Fibroblast of skin of right biceps (primary cell): ENCODE measurements at regions not wholly inside any gene's neighbourhood (a gene's known extent, or its start where the extent isn't known, plus 50 kb on each side); places are given as distances from the start of the nearest gene placed in this dataset.

Experiments
- DNase-seq: peaks from one replicate; pipeline ENCODE4 v3.0.0-alpha.2; 2013

DNA sequence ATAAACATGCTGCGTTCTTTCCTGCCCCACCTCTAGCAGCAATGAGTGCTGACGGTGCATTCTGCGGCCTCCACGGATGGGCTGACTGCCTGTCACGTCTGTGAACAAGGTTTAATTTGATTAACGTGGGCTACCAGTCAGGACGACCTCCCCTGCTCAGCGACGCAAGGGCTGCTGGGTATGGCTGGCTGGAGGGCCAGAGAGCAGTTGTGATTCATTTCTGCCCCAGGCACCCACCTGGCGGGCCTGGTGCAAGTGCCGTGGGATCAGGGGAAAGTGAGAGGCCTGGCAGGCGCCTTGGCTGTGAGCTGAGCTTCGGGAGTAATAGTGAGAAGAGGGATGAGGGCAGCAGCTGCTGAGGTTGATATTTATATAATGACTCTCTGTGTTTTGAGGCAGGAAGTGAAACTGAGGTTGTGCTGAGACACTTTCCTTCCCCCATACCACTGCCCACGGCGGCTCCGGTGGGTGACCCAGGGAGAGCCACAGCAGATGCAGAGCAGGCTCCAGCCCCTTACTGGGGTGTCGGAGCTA, 190.4 kb upstream of the BCL6 start:
- no peak for DNase-seq

DNA sequence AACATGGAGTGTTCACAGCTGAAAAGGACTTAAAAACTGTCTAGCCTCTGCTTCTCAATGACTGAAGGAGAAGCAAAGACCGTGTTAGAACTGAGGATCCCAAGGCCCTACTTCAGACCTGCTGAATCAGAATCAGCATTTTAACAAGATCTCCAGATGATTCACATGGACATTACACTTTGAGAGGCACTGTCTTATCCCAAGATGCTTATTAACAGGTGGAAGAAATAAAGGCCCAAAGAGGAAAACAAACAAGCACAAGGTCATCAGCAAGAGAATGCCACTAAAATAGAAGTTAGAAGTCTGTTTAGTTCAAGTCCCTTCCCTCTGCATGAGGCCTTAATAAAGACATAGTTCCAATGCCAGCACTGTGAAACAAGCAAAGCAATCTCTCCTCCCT, 191.4 kb upstream of the BCL6 start:
- DNase-seq = no peak

DNA sequence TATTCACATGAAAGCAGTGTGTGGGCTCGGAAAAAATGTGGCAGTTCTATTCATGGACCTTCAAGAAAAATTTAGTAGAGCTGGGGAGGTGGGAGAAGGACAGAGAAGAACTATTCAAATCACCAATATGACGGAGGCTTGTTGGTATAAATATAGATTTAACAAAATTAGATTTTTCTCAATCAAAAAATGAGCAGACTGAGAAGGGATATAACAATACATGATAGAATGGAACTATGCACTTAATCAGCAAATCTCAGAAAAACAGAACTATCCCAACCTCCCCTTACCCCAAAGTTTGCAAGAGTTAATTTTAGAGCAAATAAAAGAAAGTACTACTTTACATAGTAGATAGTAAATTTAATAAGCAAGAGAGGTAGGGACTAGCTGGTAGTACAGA, 194.6 kb upstream of the BCL6 start:
- no peak for DNase-seq

DNA sequence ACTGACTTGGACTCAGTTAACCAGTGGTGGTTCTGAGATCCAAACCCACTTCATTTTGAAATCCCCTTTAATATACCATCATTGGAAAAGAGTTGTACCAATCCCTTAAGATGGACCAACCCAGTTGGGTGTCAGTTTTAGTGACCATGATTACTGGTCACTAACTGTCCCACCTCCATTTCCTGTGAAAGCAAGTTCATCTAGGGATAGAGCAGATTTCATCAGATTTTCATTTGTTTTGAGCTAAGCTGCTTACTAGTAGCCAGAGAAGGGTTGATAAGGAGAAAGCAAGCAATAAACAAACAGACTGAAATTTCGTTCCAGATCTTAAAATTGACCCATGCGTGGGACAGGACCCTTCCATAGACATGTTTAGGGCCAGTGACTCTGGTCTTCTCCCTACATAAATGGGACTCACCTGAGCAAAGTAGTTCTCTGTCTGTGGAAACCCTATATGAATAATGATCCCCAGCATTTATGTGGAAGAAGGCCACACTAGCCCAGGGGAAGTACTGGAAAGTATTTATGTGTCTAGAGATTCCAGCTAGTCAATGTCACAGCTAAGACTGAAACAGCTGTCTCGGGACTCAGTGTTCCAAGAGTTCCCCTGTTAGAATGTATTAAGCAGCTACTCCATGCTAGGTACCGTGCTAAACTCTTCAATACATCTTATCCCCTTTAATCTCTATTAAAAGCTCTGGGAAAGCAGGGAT, 196.0 kb upstream of the BCL6 start:
- DNase-seq = no peak

DNA sequence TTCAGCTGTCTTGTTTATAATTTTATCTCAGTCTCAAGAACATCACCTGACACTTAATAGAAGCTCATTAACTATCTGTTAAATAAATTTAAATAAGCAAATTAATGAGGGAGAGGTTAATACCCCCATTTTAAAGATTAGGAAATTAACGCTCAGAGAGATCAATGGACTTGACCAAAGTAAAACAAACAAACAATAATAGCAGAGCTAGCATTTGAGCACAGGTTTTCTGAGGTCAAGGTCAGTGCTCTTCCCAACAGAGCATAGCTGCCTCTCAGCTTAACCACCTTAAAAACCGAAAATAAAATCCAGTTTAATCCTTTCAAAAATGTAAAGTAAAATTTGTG, 196.6 kb upstream of the BCL6 start:
- no peak for DNase-seq

DNA sequence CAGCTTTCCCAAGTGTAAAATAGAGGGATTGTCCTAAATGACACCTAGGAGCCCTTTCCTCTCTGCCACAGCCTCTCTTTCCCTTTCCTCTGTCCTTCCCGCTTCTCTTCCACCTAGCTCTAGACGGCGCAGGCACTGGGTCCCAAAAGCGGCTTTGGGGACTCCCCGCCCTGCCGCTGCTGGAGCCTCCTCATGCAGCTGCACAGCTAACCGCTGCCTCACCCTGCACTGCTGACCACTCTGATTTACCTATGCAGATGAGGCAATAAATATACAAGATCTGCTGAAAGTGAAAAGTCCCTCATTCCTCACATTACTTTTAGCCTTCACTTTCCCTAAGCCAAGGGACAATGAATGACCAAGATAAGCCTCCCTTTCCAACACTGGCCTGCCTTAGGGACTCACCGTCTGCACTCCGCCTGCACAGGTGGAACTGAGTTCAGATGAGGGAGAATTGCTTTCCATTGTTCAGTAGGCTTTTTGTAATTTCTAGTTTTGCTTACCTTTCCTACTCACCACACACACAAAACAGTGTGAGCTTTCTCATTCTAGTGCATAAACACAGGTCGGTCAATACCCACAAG, 197.5 kb upstream of the BCL6 start:
- no peak for DNase-seq

DNA sequence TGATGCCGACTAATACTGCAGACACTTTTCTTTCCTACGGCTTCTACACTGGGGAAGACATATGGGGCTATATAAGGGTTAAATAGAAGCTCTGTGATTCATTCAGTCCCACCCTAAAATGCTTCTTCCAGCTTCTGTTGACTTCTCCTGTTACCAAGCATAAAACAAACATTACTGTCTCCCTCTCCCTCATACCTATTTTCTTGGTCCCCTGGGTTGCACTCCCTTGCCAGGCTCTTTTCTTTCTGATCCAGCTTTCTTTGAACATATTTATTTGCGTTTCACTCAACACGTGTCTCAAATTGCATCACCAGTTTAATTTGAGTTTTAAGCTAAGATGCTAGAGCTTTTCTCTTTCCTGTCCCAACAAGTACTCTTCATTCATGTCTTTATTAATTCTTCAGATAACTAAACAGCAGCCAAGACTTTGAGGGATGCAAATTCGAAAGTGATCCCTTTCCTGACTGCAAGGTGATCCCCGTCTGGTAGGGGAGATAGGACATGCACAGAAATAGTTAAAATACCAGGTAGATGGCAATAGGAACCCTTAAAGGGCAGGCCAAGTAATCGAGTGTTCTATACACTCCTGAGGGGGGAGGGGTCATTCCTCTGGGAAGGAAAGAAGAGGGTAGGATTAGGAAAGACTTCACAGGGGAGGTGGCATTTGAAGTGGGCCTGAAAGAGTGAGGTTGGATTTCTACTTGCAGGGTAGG, 198.6 kb upstream of the BCL6 start:
- peak; percentile 26 for DNase-seq

DNA sequence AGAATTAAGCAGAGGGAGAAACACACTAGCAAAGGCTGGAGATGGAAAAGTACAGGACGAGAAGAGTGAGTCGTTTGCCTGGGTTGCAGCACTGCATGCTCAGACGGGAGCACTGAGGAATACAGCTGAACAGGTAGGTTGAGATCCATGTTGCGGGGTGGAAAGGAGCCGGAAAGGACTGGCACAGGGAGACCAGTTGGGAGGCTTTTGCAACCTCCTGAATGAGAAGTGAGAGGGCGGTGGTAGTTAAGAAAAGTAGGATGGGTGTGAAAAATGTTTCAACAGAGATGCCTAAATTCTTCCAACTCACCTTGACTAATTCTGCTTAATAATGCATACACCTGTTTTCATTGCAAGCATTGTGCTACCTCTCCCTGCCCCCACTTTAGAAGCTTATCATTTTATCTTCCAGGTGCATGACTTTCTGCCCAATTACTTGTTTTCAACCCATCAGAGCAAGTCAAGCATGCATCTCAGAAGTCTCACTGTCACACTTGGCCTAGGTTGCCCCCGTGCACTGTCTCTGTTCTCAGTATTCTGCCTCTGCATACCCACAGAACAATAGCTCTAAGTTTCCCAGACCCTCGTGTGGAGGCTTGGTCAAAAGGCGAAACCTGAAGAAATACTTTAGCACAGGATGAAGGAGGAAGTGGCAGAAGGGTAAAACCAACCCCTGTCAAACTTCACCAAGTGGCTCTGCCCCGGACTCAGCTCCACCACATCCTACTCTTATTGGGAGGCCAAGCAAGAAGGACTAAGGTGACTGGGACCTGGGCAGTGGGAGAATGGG, 199.3 kb upstream of the BCL6 start:
- no peak for DNase-seq

DNA sequence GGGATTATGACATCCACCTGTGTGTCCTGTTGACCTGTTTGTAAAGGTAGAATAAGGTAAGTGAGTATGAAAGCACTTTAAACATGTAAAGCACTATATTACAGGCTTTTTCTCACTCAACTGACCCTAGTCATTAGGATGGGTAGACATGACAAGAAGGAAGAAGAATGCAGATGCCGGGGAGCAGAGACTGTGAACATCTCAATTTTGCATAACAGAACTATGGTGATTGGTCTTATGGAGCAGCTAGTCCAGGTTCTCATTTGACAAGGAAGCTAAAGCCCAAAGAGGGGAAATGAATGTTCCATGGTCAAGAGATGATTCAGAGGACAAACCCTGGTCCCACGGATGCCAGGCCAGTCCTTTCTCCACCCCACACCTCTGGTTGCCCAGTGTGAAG, 200.1 kb upstream of the BCL6 start:
- no peak for DNase-seq

DNA sequence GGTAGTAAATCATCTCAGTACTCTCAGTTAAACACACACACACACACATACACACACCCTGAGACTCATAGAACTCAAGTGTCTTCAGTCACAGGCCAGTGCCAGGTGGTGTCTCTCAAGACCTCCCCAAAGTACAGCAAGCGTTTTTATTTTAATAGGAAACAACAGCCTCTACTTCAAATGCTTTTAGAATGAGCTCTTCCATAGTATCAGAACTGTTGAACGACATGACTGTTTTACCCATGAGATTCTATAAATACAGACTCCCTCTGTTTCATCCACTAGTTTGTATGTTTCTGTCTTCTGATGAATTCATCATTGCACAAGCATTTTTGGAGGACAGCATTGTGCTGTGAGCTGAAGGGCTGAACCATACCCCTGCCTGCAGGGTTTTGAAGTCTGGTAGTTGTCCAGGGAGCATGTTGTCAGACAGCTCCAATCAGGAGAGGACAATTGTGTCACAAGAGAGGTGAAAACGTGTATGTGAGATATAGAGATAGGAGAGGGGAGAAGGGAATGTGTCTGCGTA, 201.0 kb upstream of the BCL6 start:
- peak; percentile 65 for DNase-seq

DNA sequence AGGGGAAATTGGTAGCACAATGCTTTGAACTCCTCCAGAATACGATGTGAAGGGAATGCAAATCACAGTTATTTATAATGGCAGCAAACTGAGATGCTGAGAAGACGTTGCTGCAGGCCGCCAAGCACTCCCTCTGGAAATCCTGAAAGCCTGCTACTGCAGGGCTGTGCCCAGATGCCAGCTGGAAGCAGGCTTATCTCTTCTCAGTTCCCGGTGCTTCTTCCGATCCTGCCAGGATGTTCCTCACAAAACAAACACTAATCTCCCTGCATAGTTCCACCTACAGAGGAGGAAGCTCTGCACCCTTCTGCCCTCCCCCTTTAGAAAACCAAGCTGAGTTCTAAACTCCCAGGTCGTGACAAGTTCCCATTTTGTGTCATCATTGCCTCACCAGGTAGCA, 201.7 kb upstream of the BCL6 start:
- no peak for DNase-seq

DNA sequence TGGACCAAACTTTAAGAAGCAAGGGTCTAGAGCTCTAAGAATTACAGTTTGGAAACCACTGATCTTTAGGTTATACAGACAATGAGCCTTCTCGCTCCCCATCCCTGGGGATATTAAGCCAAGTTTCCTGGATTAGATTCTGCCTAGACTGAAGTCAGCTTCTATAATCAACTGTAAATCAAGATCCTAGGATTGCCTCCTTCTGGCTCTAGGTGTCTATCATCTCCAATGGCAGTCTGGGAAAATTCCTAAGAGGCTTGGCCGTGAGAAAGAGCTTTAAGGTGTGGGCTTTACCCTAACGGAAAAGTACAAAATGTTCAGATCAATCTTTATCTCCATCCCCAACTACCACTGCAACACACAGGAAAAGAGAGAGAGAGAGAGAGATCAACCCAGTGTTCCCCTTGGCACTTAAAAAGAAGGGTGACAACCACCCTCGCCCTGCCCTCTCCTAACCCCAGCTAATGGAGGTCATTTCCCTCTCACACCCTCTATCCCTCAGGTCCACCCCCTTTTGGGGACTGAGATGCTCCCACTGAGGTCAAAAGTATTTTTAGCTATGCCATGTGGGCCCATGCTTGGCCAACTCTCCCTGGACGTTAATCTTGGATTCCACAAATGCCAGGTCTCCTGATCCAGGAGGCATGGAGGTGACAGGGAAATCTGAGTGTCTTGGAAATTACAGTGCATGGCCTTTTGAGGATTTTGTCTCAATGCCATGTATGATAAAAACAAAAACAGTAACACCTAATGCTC, 202.8 kb upstream of the BCL6 start:
- no peak for DNase-seq

DNA sequence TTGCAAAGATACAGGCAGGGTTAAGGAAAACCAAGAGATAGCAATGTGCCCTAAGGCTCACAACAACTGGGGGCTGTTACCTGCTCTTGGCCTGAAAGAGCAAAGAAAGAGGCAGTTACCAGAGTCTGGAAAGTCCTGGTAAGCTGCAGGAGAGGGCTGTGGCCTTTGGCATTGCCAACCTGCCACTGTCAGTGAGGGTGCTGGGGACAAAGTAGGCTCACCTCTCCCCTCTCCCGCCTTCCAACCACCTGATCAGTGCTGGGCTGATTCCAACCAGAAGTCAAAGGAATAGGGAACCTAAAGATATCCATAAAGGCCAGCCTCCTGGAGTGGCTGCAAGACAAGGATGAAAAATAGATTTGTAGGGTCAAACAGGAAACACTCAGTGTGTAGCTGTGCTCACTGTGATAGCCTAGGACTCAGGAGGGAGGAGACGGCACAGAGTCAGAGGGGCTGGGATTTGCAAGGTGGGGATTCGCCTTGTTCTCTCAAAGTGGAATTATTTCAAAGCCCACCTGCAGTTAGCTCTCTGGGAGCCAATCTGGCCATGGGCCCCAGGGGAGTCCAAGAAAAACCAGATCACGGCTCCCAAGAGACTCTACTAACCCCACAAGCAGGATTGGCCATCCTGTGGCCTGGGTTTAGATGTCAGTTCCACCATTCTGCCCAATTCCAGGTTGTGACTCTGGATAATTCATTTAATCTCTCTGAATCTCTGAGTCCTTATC, 204.0 kb upstream of the BCL6 start:
- DNase-seq = no peak

DNA sequence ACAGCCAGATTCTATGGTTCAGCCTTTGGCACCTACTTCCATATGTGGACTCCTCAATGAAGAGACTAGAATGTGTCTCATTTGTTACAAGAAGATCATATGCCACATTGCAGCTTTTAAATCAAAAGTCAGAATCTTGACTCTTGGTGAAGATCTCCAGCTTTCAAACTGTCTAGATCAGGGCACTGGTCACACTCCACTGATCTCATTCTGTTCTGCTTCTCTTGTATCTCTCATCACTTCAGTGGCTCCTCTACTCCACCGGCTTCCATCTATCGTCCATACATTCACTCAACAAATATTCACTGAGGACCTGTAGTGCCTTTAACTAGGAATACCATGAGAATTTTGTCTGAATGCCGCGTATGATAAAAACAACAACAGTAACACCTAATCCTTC, 203.3 kb upstream of the LPP start:
- no peak for DNase-seq

DNA sequence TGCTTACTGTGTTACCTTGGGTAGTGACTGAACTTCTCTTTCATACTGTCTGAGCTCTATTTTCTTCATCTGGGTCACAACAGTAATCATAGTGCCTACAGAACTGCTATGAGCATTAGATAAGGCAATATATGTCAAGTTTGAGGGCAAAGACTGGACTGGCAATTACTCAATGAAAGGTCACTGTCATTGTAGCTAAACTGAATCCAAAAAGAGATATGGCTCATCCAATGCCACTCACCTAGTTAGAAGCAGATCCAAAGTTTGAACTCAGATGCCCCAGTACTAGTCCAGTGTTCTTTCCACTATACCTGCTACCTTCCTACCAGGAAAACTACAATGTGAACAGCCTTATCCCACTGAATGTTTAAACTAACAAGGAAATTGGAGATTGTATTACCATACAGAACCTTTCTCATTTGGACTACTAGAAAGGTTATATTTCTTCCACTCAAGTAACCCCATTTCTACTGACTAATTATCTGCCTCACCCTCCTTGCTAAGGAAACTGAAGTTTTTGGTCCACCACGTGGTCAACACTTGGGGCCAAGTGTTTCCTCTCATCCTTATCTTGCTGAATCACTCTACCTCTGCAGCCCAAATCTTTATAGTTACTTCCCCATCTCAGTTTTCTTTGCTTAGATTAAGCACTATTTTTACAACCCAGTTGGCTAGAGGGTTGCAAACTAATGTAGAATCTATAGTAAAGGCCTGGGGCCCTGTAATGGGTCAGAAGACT, 202.3 kb upstream of the LPP start:
- no peak for DNase-seq

DNA sequence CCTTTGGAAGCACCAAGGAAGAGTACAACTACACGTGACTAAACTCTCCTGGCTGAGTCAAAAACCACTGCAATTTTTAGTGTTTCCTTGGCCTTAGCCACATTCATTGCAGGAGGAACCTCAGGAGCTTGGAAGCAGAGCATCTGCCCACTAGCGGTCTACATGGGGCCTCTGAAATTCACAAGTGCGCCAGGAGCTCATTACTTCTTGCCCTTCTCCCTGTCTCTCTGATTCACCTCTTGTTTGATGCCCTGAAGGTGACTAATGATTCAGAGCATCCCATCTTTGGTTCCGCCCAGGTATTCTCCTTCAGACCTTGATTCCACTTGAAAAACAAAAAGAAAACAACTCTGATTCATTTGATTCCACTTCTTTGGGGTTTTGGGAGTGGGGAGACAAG, 201.1 kb upstream of the LPP start:
- DNase-seq = no peak

DNA sequence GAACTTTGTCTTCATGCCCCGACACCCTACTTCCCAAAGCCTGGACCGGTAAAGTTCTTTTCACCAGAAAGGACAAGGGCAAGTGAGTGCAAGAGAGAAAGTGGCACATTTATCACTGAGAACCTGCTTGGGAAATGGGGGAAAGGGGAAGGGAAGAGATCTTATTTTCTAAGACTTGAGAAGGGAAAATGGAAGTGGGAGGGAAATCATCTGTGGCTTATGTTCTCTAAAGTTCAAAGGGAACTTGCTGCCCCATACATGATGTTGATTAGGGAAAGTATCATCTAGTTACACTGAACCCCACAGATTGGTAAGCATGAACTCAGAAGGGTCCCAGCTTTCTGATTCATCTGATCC, 199.5 kb upstream of the LPP start:
- no peak for DNase-seq

DNA sequence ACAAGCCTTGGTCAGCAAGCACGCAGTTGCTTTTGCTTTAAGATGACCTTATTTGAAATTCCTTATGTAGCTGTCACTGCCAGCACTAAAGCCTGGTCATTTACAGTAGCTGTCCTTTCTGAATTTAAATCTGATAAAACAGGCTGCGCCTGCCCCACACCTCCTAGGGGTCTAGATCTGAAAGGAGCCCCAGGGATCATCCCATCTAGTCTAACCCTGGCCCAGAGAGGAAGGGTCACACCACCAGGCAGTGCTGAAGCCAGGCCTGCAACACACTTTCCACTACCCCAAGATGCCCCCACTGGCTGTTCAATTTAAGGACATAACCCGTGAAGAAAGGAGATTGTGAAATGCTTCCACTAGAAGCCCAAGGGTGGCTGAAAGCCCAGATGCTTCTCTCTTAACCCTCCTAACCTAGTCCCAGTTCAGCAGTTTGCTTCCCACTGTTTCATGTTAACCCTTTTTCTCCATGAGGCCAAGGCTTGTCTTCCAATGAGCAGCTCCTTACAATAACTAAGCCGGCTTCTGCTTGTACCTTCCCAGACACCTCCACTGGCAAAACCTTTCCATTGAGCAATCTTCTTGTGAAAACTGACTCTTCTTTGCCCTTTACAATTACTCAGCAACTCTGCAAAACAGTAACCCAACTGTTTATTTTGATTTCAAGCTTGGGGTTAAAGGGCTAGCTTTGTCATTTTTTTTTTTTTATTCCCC, 198.9 kb upstream of the LPP start:
- peak; percentile 56 for DNase-seq

DNA sequence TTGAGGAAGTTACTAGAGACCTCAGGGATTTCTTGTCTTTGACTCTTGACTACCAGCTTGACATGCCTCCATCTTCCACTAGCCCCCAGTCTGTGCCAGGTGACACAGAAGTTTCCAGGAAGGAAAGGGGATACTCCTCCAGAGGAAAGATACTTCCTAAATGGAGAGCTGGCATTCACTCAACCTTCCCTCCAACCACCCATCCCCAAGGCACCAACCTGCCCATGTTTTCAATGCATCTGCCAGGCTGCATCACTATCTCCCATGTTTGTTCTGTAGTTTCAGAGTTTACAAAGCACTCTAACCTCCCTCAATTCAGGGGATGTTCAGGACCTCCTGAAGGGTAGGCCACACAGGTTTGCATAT, 198.4 kb upstream of the LPP start:
- DNase-seq = no peak

DNA sequence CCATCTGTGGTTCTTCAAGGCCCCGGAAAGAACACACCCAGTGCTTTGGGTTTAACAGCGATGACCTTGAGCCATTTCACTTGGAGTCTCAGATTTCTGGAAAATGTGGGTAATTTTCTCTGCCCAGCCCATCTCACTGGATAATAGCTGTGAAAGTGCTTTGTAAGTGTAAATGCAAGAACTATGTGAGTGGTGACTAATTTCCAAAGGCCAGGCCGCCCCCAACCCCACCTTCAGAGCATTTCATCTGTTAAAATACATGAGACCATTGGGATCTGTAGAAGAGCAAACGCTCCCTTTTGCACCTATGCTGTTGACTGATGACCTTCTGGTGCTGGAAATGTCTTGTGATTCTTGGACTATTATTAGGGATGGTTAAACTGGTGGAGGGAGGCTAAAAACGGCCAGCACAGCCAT, 196.8 kb upstream of the LPP start:
- no peak for DNase-seq

DNA sequence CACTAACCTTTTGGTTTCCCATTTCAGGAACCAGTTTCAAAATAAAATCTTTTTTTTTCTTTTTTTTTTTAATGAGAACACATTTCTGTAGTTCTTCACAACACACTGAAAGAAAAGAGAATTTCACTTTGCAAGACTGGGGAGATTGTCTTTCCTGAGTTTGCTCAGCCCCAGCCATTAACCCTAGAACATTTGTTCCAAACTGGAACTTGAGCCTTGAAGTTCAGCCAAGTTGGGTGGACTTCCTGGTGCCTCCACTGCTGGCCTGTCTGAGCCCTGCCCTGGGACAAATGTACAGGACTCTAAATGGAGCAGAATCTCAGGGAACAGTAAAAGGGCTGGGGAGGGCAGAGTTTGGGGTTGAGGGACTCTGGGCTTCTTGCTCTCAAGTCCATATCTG, 196.4 kb upstream of the LPP start:
- DNase-seq = no peak
